ENCODE measurements at regions not wholly inside any gene's neighbourhood (a gene's known extent, or its start where the extent isn't known, plus 50 kb on each side); places are given as distances from the start of the nearest gene placed in this dataset.

- DNase-seq: no peak
Measured at GRCh38 chr16:65489531-65490023, 367.7 kb upstream of the CDH11 start.

DNA sequence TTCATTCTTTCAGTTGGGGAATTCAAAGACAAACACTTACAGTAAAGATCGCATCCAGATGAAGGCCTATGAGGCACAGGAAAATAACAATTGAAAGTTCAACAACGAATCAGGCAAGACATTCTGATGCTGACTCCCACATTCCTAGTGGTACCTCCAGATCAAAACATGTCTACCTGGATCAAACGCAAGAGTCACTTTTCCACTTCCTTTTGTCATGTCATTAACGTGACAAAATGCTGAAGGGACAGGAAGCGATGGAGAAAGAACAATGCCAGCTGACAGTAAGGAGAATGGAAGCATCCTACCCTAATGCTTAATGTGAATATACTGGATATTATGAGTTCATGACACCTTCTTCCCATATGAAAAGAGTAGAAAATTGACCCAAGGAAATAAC lies 365.4 kb upstream of the CDH11 start:
- DNase-seq: no peak

DNA sequence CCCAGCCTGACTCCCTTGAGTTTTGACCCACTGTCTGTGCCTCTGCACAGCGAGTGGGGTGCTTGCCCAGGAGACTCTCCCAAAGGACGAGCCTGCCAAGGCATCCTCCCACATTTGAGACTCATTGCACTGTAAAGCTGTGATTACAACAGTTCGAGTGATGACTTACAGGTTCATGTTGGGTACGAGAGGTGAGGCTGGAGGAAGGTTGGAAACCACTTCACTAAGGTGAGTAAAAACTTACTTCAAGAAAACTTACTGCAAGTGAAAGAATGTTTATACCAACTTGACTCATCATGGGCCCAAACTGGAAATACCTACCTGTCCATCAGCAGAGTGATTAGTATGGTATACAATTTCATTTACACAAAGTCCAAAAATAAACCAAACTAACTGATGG lies 360.1 kb upstream of the CDH11 start:
- no peak for DNase-seq

- DNase-seq: no peak
Measured at GRCh38 chr16:65480281-65481091, 358.6 kb upstream of the CDH11 start.

DNA sequence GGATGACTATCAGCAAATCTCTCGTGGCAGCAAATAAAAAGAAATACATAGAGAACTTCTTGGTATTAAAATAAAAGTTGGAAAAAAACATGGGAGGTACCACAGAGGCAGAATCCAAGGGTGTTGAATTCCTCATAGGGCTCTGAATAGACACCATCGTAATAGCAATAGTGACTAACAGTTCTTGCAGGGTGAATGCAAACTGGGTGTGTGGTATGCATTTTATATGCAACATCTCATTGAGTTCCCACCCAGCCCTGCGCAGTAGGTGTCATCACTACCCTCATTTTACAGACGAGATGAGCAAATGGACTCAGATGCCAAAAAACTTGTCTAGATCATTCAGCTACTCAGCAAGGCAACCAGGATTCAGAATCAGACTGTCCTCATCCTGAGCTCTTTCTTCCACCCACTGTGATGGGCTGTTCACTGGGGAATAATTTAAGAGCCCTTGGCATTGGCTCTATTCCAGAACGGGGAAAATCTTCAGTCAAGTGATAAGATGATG lies 354.6 kb upstream of the CDH11 start:
- DNase-seq: no peak

DNA sequence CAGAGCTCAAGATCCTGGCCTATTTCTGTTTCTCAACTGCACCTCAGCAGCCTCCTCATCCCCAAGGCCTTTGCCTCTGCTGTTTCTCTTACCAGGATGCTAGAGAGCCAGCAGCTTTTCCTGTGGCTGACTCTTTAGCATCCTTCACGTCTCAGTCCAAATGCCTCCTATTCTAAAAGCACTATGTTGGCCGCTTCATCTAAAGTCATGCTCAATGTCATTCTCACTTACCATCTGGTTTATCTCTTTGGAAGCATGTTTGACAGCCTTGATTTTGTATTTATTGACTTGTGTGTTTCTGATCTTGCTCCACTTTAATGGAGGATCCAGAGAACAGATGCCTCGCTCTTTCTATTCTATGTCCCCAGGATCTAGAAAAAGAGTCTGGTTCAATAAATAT lies 351.8 kb upstream of the CDH11 start:
- DNase-seq: no peak

DNA sequence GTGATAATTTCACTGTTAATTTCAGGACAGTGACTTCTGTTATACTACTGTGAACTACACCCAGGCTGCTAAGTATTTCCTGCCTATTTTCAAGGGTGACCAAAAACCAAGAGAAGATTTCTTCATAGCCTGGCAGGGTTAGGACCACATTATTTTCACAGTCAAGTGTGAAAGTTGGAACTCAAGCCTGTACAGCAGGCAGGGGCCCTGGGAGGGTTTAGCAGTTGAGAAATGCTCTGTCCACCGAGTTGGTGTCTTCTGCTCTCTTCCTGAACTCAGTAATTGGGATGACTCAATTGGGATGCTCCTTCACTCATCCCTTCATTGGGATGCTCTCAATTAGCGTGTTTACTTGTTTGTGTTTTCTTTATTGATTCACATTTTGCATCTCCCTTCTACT lies 347.3 kb upstream of the CDH11 start:
- no peak for DNase-seq

GRCh38 chr16:65468133-65468532 lies 346.3 kb upstream of the CDH11 start:
- DNase-seq: no peak

DNA sequence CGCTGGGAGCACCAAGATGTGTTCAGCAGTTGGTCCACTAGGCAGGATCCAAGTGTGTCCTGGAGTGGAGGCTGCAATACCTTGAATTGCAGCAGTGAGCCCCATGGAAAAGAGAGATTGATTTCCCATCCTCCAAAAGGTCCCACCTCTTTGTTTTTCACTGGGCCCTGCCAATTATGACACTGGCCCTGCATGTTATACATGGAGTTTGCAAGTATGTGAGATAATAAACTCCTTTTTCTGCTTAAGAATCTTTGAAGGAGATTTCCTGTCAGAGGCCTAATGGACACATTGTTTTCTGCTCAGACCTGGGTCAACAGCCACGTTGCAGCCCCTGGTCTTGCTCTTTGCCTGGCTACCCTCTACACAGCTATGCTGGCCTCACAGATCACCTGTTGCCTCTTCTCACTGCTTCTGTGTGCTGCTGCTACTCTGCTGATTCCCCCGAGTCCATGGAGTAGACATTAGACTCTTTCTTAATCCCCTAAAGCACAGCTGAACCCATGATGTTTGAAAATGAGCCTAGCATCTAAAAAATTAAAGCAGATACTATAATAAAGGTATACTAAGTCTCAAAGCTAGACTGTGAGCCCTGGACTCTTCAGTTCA lies 341.9 kb upstream of the CDH11 start:
- DNase-seq: no peak

DNA sequence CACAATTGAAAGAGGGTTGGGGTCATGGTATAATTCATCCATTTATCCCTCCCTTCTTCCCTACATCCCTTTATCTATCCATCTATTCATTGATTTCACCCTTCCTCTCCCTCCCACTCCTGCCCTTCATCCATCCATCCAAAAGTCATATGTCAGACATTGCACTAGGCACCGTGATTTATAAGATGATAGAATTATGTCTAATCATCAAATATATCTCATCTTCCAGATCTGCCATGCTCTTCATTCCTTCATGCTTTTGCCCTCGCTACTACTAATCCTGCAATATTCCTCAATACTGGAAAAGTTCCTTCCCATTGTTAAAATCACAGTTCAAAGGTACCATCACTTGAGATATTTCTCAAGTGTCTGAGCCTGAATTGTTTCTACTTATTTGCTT lies 335.2 kb upstream of the CDH11 start:
- DNase-seq: no peak

- DNase-seq: no peak
Measured at GRCh38 chr16:65455761-65456160, 333.9 kb upstream of the CDH11 start.

DNA sequence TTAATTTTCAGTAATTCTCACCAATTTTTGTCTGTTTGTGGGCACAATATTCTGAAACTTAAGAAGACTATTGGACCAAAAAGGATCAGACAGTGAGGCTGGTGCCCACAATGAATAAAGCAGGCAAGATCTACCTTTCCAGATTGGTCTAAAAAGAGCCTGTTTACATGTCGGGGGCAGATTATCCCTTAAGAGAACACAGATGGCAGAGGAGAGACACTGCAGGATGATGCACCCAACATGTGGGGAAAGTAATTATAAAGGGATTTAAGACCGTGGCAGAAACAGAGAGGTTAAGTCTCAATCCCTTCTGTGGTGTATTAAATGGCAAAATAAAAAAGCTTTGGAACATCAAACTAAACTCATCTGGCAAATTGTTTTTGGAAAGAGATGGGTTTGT lies 331.8 kb upstream of the CDH11 start:
- no peak for DNase-seq

- DNase-seq: no peak
Measured at GRCh38 chr16:65449526-65449925, 327.7 kb upstream of the CDH11 start.

DNA sequence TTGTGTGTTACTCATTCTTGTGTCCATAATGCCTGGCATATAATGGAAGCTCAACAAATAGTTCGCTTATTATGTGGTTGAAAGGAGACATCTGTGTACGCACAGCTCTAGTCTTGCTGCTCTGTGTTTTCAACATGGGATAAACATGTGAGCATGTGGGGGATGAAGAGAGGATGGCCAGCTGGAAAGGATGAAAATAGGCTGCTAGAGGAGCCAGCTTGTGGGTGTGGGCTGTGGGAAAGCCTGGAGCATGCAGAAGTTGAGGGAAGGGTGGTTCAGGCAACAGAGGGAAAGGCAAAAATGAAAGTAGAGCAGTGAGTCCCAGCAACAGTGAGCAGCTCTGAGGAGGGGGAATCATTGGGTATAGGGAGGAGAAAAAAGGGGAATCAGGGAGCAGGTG lies 324.6 kb upstream of the CDH11 start:
- peak in 1 of 56 donors; percentile 1 for DNase-seq

- DNase-seq: no peak
Measured at GRCh38 chr16:65445313-65446260, 323.7 kb upstream of the CDH11 start.

DNA sequence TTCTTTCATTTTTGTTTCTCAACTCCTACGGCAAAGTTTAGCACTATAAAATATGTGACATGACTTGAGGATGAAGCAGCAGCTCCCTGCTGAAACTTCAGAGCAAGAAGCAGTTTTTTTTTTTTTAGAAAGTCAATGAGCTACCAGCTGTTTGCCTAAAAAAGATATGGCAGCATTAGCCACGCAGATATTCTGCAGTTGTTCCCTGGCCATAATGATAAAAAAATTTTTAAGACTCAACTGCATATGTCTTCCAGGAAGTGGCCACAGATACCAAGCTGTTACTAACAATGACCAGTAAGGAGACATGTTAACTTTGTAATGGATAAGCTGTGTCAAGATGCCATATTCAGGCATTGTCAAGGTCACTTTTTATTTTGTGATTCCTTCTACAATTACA lies 319.6 kb upstream of the CDH11 start:
- DNase-seq: no peak

DNA sequence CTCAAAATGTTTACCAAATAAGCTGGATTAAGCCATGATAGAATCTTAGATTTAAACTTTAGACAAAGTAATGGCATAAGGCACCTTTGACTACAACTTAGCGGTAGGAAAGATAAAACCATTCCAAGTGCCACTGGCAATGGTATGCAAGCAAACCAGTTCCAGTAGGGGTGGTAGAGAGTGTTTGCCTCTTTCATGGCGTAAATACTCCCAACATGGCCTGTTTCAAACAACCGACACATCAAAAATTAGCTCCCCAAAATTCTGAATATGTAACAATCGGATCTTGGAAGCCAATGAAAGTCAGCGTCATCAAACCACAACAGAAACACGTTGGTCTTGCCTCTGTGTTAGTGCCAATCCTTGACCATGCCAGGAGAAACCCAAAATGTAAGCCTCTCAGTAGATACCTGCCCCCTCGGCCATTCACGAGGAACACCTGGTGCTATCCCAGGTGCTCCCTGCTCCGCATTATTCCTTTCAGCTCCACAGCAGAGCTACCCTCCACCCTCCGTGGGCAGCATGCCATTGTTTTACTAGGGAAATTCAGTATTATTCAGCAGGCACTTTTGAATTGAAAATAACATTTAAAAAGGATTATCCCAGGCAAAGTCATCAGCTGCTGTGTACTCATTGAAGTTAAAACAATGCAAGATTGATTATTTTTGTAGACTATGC lies 307.8 kb upstream of the CDH11 start:
- no peak for DNase-seq

GRCh38 chr16:65426484-65426883 lies 304.6 kb upstream of the CDH11 start:
- DNase-seq: no peak

DNA sequence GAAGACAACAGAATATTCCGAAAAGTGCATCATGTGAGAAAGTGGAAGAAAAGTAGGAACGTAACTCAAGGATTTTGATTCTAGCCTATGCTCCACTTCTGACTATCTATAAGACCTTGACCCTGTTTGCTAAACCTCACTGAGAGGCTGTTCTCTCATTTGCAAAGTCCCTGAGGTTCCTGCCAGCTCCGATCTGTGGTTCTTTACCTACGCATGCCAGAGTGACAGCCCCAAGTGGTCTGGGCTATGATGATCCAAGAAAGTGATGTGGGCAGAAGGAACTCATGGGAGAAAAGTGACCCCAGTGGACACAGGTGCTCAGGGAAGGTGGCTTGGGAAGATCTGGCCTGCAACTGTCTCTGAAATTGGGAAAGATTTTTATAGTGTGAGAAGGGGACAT lies 301.1 kb upstream of the CDH11 start:
- no peak for DNase-seq

- DNase-seq: no peak
Measured at GRCh38 chr16:65421596-65421995, 299.7 kb upstream of the CDH11 start.

GRCh38 chr16:65418435-65418834 lies 296.6 kb upstream of the CDH11 start:
- DNase-seq: no peak
